ENCODE measurements at regions not wholly inside any gene's neighbourhood (a gene's known extent, or its start where the extent isn't known, plus 50 kb on each side); places are given as distances from the start of the nearest gene placed in this dataset.
"Not testable (repeated sequence)": the region's sequence is repeated elsewhere in the genome, so short reads cannot be mapped to it uniquely, and the experiment has no call there.

GRCh38 chr10:5291501-5292195 lies 73.1 kb upstream of the UCN3 start:
- H3K4me1 ChIP-seq (replicated peaks in 1 of 2) = no peaks in the 10 kb centered on the region
- H3K4me3 ChIP-seq = no peak overlapping the region
- in situ Hi-C loops (cut with MboI; ENCODE audit: low pct_unique_long_range_greater_than_20kb in 2 of 9, low sequenced_read_pairs in 9 of 9, unreplicated experiment in 9 of 9) = loop anchor here in 1 of 9 experiments (25.0 kb wide), 1 partner anchor 454 kb away; the partner anchor contains the start of gene AKR1E2
- H3K27ac ChIP-seq = no peak overlapping the region
- 13 to 95% (median 78%) methylated on average over 1 to 11 of the region's 13 CpGs; no CpG with 5 or more reads in 1 of the 10 experiments for WGBS, 10 experiments
- ATAC-seq (replicated peaks in 6 of 8) = peak in 7 of 8 experiments; percentile 27 to 98 (median 65)

GRCh38 chr10:5292196-5292735 lies 72.5 kb upstream of the UCN3 start:
- in situ Hi-C loops (cut with MboI; ENCODE audit: low pct_unique_long_range_greater_than_20kb in 2 of 9, low sequenced_read_pairs in 9 of 9, unreplicated experiment in 9 of 9) = loop anchor here in 1 of 9 experiments (25.0 kb wide), 1 partner anchor 455 kb away; the partner anchor contains the start of gene AKR1E2
- no peak overlapping the region for H3K27ac ChIP-seq
- no peak for ATAC-seq (replicated peaks in 6 of 8)
- H3K4me3 ChIP-seq = no peak overlapping the region
- H3K4me1 ChIP-seq (replicated peaks in 1 of 2) = no peaks in the 10 kb centered on the region
- 82 to 100% (median 100%) methylated on average over 1 to 3 of the region's 7 CpGs; no CpG with 5 or more reads in 7 of the 10 experiments for WGBS, 10 experiments

- H3K4me1 ChIP-seq (replicated peaks in 1 of 2); H3K27ac ChIP-seq; H3K4me3 ChIP-seq; ATAC-seq (replicated peaks in 6 of 8): not testable (repeated sequence)
- in situ Hi-C loops (cut with MboI; ENCODE audit: low pct_unique_long_range_greater_than_20kb in 2 of 9, low sequenced_read_pairs in 9 of 9, unreplicated experiment in 9 of 9) = loop anchor here in 1 of 9 experiments (25.0 kb wide), 1 partner anchor 456 kb away; the partner anchor contains the start of gene AKR1E2
- WGBS, 10 experiments = 83 to 100% (median 90%) methylated on average over 1 to 2 of the region's 2 CpGs; no CpG with 5 or more reads in 7 of the 10 experiments
These were observed 71.8 kb upstream of the UCN3 start for GRCh38 chr10:5292970-5293369.

GRCh38 chr10:5293691-5294550 lies 70.8 kb upstream of the UCN3 start:
- Histone ChIP-seq H3K4me3 (no peak overlapping the region), H3K4me1 (replicated peaks in 1 of 2) (no peaks in the 10 kb centered on the region), H3K27ac (no peak overlapping the region)
- WGBS, 10 experiments = 33 to 93% (median 73%) methylated on average over 1 to 9 of the region's 15 CpGs; no CpG with 5 or more reads in 1 of the 10 experiments
- ATAC-seq (replicated peaks in 6 of 8) = peak; percentile 11 to 81 (median 60)
- in situ Hi-C loops (cut with MboI; ENCODE audit: low pct_unique_long_range_greater_than_20kb in 2 of 9, low sequenced_read_pairs in 9 of 9, unreplicated experiment in 9 of 9) = loop anchor here in 1 of 9 experiments (25.0 kb wide), 1 partner anchor 457 kb away; the partner anchor contains the start of gene AKR1E2

GRCh38 chr10:5297466-5297865 lies 67.3 kb upstream of the UCN3 start:
- Histone ChIP-seq H3K4me3 (no peak overlapping the region), H3K27ac (no peak overlapping the region), H3K4me1 (replicated peaks in 1 of 2) (no peaks in the 10 kb centered on the region)
- peak in 1 of 8 experiments; percentile 58 for ATAC-seq (replicated peaks in 6 of 8)
- WGBS, 10 experiments = 57 to 100% (median 87%) methylated on average over 1 to 3 of the region's 3 CpGs; no CpG with 5 or more reads in 4 of the 10 experiments
- in situ Hi-C loops (cut with MboI; ENCODE audit: low pct_unique_long_range_greater_than_20kb in 2 of 9, low sequenced_read_pairs in 9 of 9, unreplicated experiment in 9 of 9) = loop anchor here in 1 of 9 experiments (25.0 kb wide), 1 partner anchor 460 kb away; the partner anchor contains the start of gene AKR1E2

- H3K27ac ChIP-seq = no peak overlapping the region
- no peak for ATAC-seq (replicated peaks in 6 of 8)
- no peak overlapping the region for H3K4me3 ChIP-seq
- H3K4me1 ChIP-seq (replicated peaks in 1 of 2) = no peaks in the 10 kb centered on the region
- in situ Hi-C loops (cut with MboI; ENCODE audit: low pct_unique_long_range_greater_than_20kb in 2 of 9, low sequenced_read_pairs in 9 of 9, unreplicated experiment in 9 of 9) = loop anchor here in 1 of 9 experiments (25.0 kb wide), 1 partner anchor 461 kb away; the partner anchor contains the start of gene AKR1E2
- WGBS, 10 experiments = 94 to 100% (median 100%) methylated on average over 1 to 4 of the region's 4 CpGs; no CpG with 5 or more reads in 6 of the 10 experiments
These were observed 66.8 kb upstream of the UCN3 start for GRCh38 chr10:5297996-5298395.

GRCh38 chr10:5299950-5300349 lies 64.8 kb upstream of the UCN3 start:
- no peak overlapping the region for H3K27ac ChIP-seq
- WGBS, 10 experiments = 63 to 94% (median 82%) methylated on average over 1 to 3 of the region's 3 CpGs
- ATAC-seq (replicated peaks in 6 of 8) = no peak
- in situ Hi-C loops (cut with MboI; ENCODE audit: low pct_unique_long_range_greater_than_20kb in 2 of 9, low sequenced_read_pairs in 9 of 9, unreplicated experiment in 9 of 9) = loop anchor here in 2 of 9 experiments (25.0 kb wide), 1 partner anchor 463 kb away; the partner anchor contains the start of gene AKR1E2 (in 2 of the 2)
- H3K4me3 ChIP-seq = no peak overlapping the region
- no peaks in the 10 kb centered on the region for H3K4me1 ChIP-seq (replicated peaks in 1 of 2)

- H3K4me1 ChIP-seq (replicated peaks in 1 of 2) = no peaks in the 10 kb centered on the region
- 60 to 100% (median 72%) methylated on average over 1 to 2 of the region's 2 CpGs; no CpG with 5 or more reads in 4 of the 10 experiments for WGBS, 10 experiments
- no peak overlapping the region for H3K4me3 ChIP-seq
- H3K27ac ChIP-seq = no peak overlapping the region
- in situ Hi-C loops (cut with MboI; ENCODE audit: low pct_unique_long_range_greater_than_20kb in 2 of 9, low sequenced_read_pairs in 9 of 9, unreplicated experiment in 9 of 9) = loop anchor here in 1 of 9 experiments (25.0 kb wide), 1 partner anchor 466 kb away; the partner anchor contains the start of gene AKR1E2
- no peak for ATAC-seq (replicated peaks in 6 of 8)
These were observed 61.3 kb upstream of the UCN3 start for GRCh38 chr10:5303504-5303903.

- WGBS, 10 experiments = 17 to 100% (median 87%) methylated on average over 1 to 7 of the region's 7 CpGs; no CpG with 5 or more reads in 1 of the 10 experiments
- in situ Hi-C loops (cut with MboI; ENCODE audit: low pct_unique_long_range_greater_than_20kb in 2 of 9, low sequenced_read_pairs in 9 of 9, unreplicated experiment in 9 of 9) = loop anchor here in 1 of 9 experiments (25.0 kb wide), 1 partner anchor 468 kb away; the partner anchor contains the start of gene AKR1E2
- Histone ChIP-seq H3K4me3 (no peak overlapping the region), H3K27ac (no peak overlapping the region), H3K4me1 (replicated peaks in 1 of 2) (no peaks in the 10 kb centered on the region)
- ATAC-seq (replicated peaks in 6 of 8) = peak in 3 of 8 experiments; percentile 55 to 95 (median 87)
These were observed 59.4 kb upstream of the UCN3 start for GRCh38 chr10:5305374-5305773.

GRCh38 chr10:5310914-5311313 lies 53.9 kb upstream of the UCN3 start:
- no peaks in the 10 kb centered on the region for H3K4me1 ChIP-seq (replicated peaks in 1 of 2)
- ATAC-seq (replicated peaks in 6 of 8) = no peak
- no peak overlapping the region for H3K4me3 ChIP-seq
- 60 to 94% (median 83%) methylated on average over 1 to 2 of the region's 3 CpGs; no CpG with 5 or more reads in 5 of the 10 experiments for WGBS, 10 experiments
- no peak overlapping the region for H3K27ac ChIP-seq
- in situ Hi-C loops (cut with MboI; ENCODE audit: low pct_unique_long_range_greater_than_20kb in 2 of 9, low sequenced_read_pairs in 9 of 9, unreplicated experiment in 9 of 9) = loop anchor here in 1 of 9 experiments (25.0 kb wide), 1 partner anchor 474 kb away; the partner anchor contains the start of gene AKR1E2

- in situ Hi-C loops (cut with MboI; ENCODE audit: low pct_unique_long_range_greater_than_20kb in 2 of 9, low sequenced_read_pairs in 9 of 9, unreplicated experiment in 9 of 9) = loop anchor here in 1 of 9 experiments (25.0 kb wide), 1 partner anchor 474 kb away; the partner anchor contains the start of gene AKR1E2
- Histone ChIP-seq H3K4me3 (no peak overlapping the region), H3K27ac (no peak overlapping the region), H3K4me1 (replicated peaks in 1 of 2) (no peaks in the 10 kb centered on the region)
- WGBS, 10 experiments = 0 to 100% (median 52%) methylated on average over 1 of the region's 1 CpG
- ATAC-seq (replicated peaks in 6 of 8) = peak in 3 of 8 experiments; percentile 25 to 79 (median 79)
These were observed 53.1 kb upstream of the UCN3 start for GRCh38 chr10:5311617-5312016.

GRCh38 chr10:5314840-5315239 lies 49.9 kb upstream of the UCN3 start:
- Histone ChIP-seq H3K4me3 (no peak overlapping the region), H3K27ac (no peak overlapping the region), H3K4me1 (replicated peaks in 1 of 2) (peaks cover 0 to 5% of the 10 kb centered on the region in 2 donors)
- WGBS, 10 experiments = 60 to 100% (median 89%) methylated on average over 1 to 5 of the region's 5 CpGs; no CpG with 5 or more reads in 4 of the 10 experiments
- ATAC-seq (replicated peaks in 6 of 8) = no peak
- in situ Hi-C loops (cut with MboI; ENCODE audit: low pct_unique_long_range_greater_than_20kb in 2 of 9, low sequenced_read_pairs in 9 of 9, unreplicated experiment in 9 of 9) = loop anchor here in 1 of 9 experiments (25.0 kb wide), 1 partner anchor 478 kb away; the partner anchor contains the start of gene AKR1E2

Data from motor neuron (in vitro differentiated cells).